Thoracic aorta (tissue), 2 donors: ENCODE measurements at regions not wholly inside any gene's neighbourhood (a gene's known extent, or its start where the extent isn't known, plus 50 kb on each side); places are given as distances from the start of the nearest gene placed in this dataset.

ENCODE experiments used
- ATAC-seq: fragments of 150-250 bp; one replicate; pipeline ENCODE4 v1.8.0; 2017; ENCODE audit warnings: low read depth; ENCODE audit not compliant: insufficient number of reproducible peaks, low FRiP score
- DNase-seq: peaks from one replicate; pipeline ENCODE4 v3.0.0-alpha.2; 2020; ENCODE audit warnings: low spot score
- H3K27ac ChIP-seq, 2 donors: fragments of 200-600 bp; sonication (generic); 1 replicate in 1 of 2; 2 replicates in 1 of 2; pipeline ENCODE4 v1.5.1; 2016; ENCODE audit warnings: mild to moderate bottlenecking in 2 of 2, moderate library complexity in 2 of 2
- H3K27me3 ChIP-seq: fragments of 200-600 bp; sonication (generic); replicated peaks from 2 replicates; pipeline ENCODE4 v1.6.0; 2016; ENCODE audit warnings: mild to moderate bottlenecking; ENCODE audit not compliant: insufficient read depth
- H3K36me3 ChIP-seq: fragments of 200-600 bp; sonication (generic); one replicate; pipeline ENCODE4 v1.5.1; 2016
- H3K4me1 ChIP-seq, 2 donors: fragments of 200-600 bp; sonication (generic); 1 replicate in 1 of 2; 2 replicates in 1 of 2; pipeline versions ENCODE4 v1.5.1 to v1.6.0; 2016; ENCODE audit warnings: low read depth in 2 of 2, mild to moderate bottlenecking in 1 of 2; ENCODE audit not compliant: control insufficient read depth in 1 of 2
- H3K4me3 ChIP-seq: fragments of 200-600 bp; sonication (generic); 2 replicates; pipeline ENCODE4 v1.5.1; 2016; ENCODE audit warnings: mild to moderate bottlenecking
- H3K9me3 ChIP-seq: fragments of 200-600 bp; sonication (generic); 2 replicates; pipeline ENCODE4 v1.5.1; 2016
- CTCF ChIP-seq: fragments of 200-600 bp; sonication (generic); IDR thresholded peaks from one replicate; pipeline ENCODE4 v1.5.1; 2019; ENCODE audit warnings: antibody characterized with exemption

GRCh38 chr12:76713130-76713529 is 50.8 kb upstream of the ZDHHC17 start:
- H3K27ac ChIP-seq = no peak overlapping the region
- no peaks in the 10 kb centered on the region for H3K9me3 ChIP-seq
- no peak for TF ChIP-seq CTCF
- no peaks in the 10 kb centered on the region for H3K4me1 ChIP-seq
- H3K27me3 ChIP-seq = no peaks in the 10 kb centered on the region
- no peak overlapping the region for H3K4me3 ChIP-seq
- DNase-seq = no peak
- no peak for ATAC-seq
- H3K36me3 ChIP-seq = no peaks in the 10 kb centered on the region

GRCh38 chr12:76713986-76714385 is 49.9 kb upstream of the ZDHHC17 start:
- no peak for ATAC-seq
- Histone ChIP-seq H3K9me3 (no peaks in the 10 kb centered on the region), H3K36me3 (no peaks in the 10 kb centered on the region), H3K4me1 (no peaks in the 10 kb centered on the region), H3K27ac (no peak overlapping the region), H3K4me3 (no peak overlapping the region), H3K27me3 (no peaks in the 10 kb centered on the region)
- no peak for TF ChIP-seq CTCF
- DNase-seq = no peak
